ENCODE measurements at regions not wholly inside any gene's neighbourhood (a gene's known extent, or its start where the extent isn't known, plus 50 kb on each side); places are given as distances from the start of the nearest gene placed in this dataset.

DNA sequence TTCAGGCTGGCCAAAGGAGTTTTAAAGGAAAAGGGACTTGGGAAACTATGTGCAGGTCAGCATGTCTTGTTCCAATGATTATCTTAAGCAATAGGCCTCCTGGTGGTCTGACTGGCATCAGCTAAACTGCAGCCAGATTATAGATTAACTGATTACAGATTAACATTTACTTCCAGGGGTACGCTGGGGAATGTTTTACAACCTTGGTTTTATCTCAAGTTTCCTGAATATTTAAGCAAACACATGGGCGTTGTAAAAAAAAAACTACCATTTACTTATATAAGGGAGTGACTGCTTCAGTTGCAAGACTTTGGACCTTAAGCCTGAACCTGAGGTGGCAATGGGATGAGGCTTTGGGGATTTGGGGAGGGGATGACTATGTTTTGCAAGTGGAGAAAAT, 600.6 kb upstream of the B3GALT2 start:
- TF ChIP-seq CTCF (IDR thresholded peaks at IDR 0.05; ENCODE audit: borderline replicate concordance, extremely low read depth, low read length, poor library complexity, severe bottlenecking) (no peak), EZH2 (IDR thresholded peaks at IDR 0.05; ENCODE audit: borderline replicate concordance, low read depth, low read length, severe bottlenecking) (no peak)
